Kidney (tissue), 13 donors: ENCODE measurements at regions not wholly inside any gene's neighbourhood (a gene's known extent, or its start where the extent isn't known, plus 50 kb on each side); places are given as distances from the start of the nearest gene placed in this dataset.

Experiments used
- DNase-seq, 5 donors: peaks; one replicate each; pipeline ENCODE4 v3.0.0-alpha.2; 2013 to 2020
- FAIRE-seq: peaks from 2 replicates; lab custom pipeline; 2012; peaks lifted over from hg19 to GRCh38; lab: Jason Lieb, UNC
- H3K27ac ChIP-seq, 2 donors: one replicate each; pipeline ENCODE4 v1.7.0; 2013; ENCODE audit warnings: low read depth in 2 of 2, low read length in 2 of 2, inconsistent platforms in 1 of 2
- H3K27me3 ChIP-seq: one replicate; pipeline ENCODE4 v1.7.1; 2013; ENCODE audit warnings: low read length, inconsistent platforms; ENCODE audit not compliant: control insufficient read depth, insufficient read depth
- H3K36me3 ChIP-seq, 3 donors: one replicate each; pipeline versions ENCODE4 v1.7.0 to v1.7.1; 2013; ENCODE audit warnings: low read length in 3 of 3, control low read depth in 1 of 3, inconsistent platforms in 1 of 3; ENCODE audit not compliant: insufficient read depth in 3 of 3, control insufficient read depth in 2 of 3
- H3K4me1 ChIP-seq, 3 donors: one replicate each; pipeline versions ENCODE4 v1.7.0 to v1.7.1; 2013; ENCODE audit warnings: low read length in 3 of 3, inconsistent platforms in 1 of 3, low read depth in 1 of 3; ENCODE audit not compliant: control insufficient read depth in 2 of 3, insufficient read depth in 2 of 3
- H3K4me3 ChIP-seq, 3 donors: one replicate each; pipeline versions ENCODE4 v1.7.0 to v1.8.1; 2013; ENCODE audit warnings: low read length in 3 of 3, control low read depth in 1 of 3, inconsistent platforms in 1 of 3
- H3K9ac ChIP-seq, 3 donors: one replicate each; pipeline versions ENCODE4 v1.7.0 to v1.7.1; 2013; ENCODE audit warnings: low read length in 3 of 3, control low read depth in 1 of 3, inconsistent platforms in 1 of 3
- H3K9me3 ChIP-seq, 3 donors: one replicate each; pipeline versions ENCODE4 v1.7.0 to v1.7.1; 2013; ENCODE audit warnings: low read length in 3 of 3, control low read depth in 1 of 3, inconsistent platforms in 1 of 3; ENCODE audit not compliant: control insufficient read depth in 2 of 3, insufficient read depth in 1 of 3
- CTCF ChIP-seq: IDR thresholded peaks from 3 replicates; pipeline ENCODE4 v1.5.1; 2012; ENCODE audit warnings: mild to moderate bottlenecking, moderate library complexity, borderline replicate concordance; ENCODE audit not compliant: insufficient read depth; ENCODE audit errors: extremely low read depth
- intact Hi-C: fragments of 100-400 bp; cut with DNase I; formaldehyde crosslinking; loops from one replicate; pipeline ENCODE4 v1.11.1; 2022
- donor health status: control.
- donor health status: control.
- donor health status: control.
- donor health status: control.
- donor health status: control.
- donor health status: DM: yes; HTN: yes; CAD: no.
- donor health status: Normal renal cell carcinoma (clear cell type).

- FAIRE-seq, result no peak
- H3K27me3 ChIP-seq, result no peaks in the 10 kb centered on the region
- H3K27ac ChIP-seq, result no peak overlapping the region
- no peaks in the 10 kb centered on the region for H3K4me1 ChIP-seq
- H3K36me3 ChIP-seq, result no peaks in the 10 kb centered on the region
- TF ChIP-seq CTCF, result no peak
- H3K9ac ChIP-seq, result no peak overlapping the region
- peaks cover 0 to 5% (median 0%) of the 10 kb centered on the region in 3 donors for H3K9me3 ChIP-seq
- DNase-seq, result no peak
- H3K4me3 ChIP-seq, result no peak overlapping the region
- intact Hi-C loops, result no loop called here
These were observed 259.5 kb upstream of the CTBP2 start for GRCh38 chr10:125419831-125420230.

GRCh38 chr10:125419146-125419545, 258.8 kb upstream of the CTBP2 start:
- Histone ChIP-seq H3K27ac (no peak overlapping the region), H3K4me1 (no peaks in the 10 kb centered on the region), H3K27me3 (no peaks in the 10 kb centered on the region), H3K36me3 (no peaks in the 10 kb centered on the region), H3K9ac (no peak overlapping the region), H3K4me3 (no peak overlapping the region), H3K9me3 (peaks cover 0 to 5% (median 0%) of the 10 kb centered on the region in 3 donors)
- FAIRE-seq (no peak), DNase-seq (no peak)
- intact Hi-C loops, result no loop called here
- TF ChIP-seq CTCF, result no peak

GRCh38 chr10:125417605-125418004, 257.2 kb upstream of the CTBP2 start:
- H3K4me3 ChIP-seq, result no peak overlapping the region
- H3K27me3 ChIP-seq, result no peaks in the 10 kb centered on the region
- FAIRE-seq (no peak), DNase-seq (no peak)
- H3K9me3 ChIP-seq, result peaks cover 0 to 5% (median 0%) of the 10 kb centered on the region in 3 donors
- no peak overlapping the region for H3K9ac ChIP-seq
- no peak overlapping the region for H3K27ac ChIP-seq
- no peak for TF ChIP-seq CTCF
- no peaks in the 10 kb centered on the region for H3K4me1 ChIP-seq
- intact Hi-C loops, result no loop called here
- H3K36me3 ChIP-seq, result no peaks in the 10 kb centered on the region

DNA sequence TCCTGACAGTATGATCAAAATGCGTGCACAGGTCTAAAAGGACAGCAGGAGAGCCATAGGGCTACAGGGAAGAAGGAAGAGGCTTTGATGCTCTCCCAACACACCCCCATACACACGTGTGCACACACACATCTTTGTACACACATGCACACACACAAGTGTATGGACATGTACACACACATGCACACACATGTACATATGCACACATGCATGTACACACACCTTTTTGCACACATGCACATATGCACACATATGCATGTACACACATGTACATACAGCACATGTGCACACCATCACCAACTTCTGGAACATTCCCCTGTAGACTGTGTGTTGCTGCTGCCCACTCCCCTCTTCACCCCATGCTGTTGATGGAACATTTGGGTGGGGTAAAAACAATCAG, 255.6 kb upstream of the CTBP2 start:
- Histone ChIP-seq H3K36me3 (no peaks in the 10 kb centered on the region), H3K4me3 (no peak overlapping the region), H3K4me1 (no peaks in the 10 kb centered on the region), H3K27me3 (no peaks in the 10 kb centered on the region), H3K9me3 (peaks cover 0 to 5% (median 0%) of the 10 kb centered on the region in 3 donors), H3K27ac (no peak overlapping the region), H3K9ac (no peak overlapping the region)
- no peak for FAIRE-seq
- TF ChIP-seq CTCF, result no peak
- DNase-seq, result no peak
- intact Hi-C loops, result no loop called here
